ENCODE measurements at regions not wholly inside any gene's neighbourhood (a gene's known extent, or its start where the extent isn't known, plus 50 kb on each side); places are given as distances from the start of the nearest gene placed in this dataset.
"Not testable (repeated sequence)": the region's sequence is repeated elsewhere in the genome, so short reads cannot be mapped to it uniquely, and the experiment has no call there.

GRCh38 chr12:75630091-75630490, 118.7 kb upstream of the KRR1 start:
- DNase-seq (ENCODE audit: extremely low read depth in 1 of 2, low read depth in 1 of 2), result no peak

DNA sequence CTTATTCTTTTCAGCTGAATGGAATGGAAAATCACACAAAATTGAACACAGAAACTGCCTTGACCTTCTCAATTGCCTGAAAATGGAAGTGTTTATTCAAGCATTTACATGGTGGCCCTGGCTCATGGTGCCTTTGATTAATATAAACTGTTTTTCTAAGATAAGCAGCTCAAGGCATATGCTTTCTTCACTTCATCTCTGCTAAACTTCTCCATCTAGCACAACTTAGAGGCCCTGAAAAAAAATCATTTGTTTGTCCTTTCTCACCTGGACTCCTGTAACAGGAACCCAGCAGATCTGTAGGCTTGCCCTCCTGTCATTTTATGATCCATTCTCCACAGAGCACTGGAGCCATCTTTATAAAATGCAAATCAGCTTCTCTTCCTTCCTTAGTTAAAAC, 117.5 kb upstream of the KRR1 start:
- DNase-seq (ENCODE audit: extremely low read depth in 1 of 2, low read depth in 1 of 2), result no peak

DNA sequence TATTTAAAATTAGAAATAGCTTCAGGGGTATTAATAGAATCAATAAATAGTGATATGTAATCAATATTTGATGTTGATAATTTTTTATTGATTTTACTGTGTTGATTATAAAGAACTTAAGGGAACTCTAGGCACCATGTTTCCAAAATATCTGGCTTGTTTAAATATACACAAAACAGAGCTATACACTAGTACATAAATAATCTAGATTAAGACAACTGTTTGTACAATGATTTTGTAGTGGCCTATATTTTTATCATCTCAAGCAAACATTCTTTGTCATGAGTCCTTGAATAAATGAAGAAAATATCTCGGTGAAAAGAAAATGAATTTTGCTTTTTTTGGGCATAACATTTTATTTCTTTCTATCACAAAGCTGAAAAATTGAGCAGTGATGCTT, 117.1 kb upstream of the KRR1 start:
- DNase-seq (ENCODE audit: extremely low read depth in 1 of 2, low read depth in 1 of 2), result no peak

DNA sequence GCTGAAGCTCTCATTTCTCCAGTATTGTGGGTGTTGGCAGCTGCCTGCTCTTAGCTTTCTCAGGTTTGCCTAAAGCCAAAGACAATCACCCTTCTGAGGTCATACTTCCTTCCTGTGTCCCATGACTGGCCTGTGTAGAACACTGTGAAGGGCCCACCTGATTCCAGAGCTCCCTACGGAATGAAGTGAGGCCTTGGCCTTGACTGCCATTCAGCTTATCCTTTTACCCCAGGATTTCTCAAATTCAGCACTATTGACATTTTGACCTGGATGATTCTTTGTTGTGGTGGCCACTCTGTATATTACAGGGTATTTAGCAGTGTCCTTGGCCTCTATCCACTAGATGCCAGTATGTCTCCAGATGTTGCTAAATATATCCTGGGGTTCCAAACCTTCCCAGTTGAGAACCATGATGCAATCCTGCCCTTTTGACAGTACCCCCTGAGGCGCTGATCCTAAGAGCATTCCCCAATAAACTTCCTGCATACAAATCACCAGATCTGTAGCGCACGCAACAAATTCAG, 112.3 kb upstream of the KRR1 start:
- no peak for DNase-seq (ENCODE audit: extremely low read depth in 1 of 2, low read depth in 1 of 2)

GRCh38 chr12:75622492-75622891, 111.1 kb upstream of the KRR1 start:
- no peak for DNase-seq (ENCODE audit: extremely low read depth in 1 of 2, low read depth in 1 of 2)

DNA sequence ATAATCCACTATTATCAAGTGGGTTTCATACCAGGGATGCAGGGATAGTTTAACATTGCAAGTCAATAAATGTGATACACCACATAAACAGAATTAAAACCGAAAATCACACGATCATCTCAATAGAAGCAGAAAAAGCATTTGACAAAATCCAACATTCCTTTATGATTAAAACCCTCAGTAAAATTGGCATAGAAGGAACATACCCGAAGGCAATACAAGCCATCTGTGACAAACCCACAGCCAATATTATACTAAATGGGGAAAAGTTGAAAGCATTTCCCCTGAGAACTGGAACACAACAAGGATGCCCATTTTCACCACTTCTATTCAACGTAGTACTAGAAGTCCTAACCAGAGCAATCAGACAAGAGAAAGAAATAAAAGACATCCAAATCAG, 103.0 kb upstream of the KRR1 start:
- not testable (repeated sequence) for DNase-seq (ENCODE audit: extremely low read depth in 1 of 2, low read depth in 1 of 2)

DNA sequence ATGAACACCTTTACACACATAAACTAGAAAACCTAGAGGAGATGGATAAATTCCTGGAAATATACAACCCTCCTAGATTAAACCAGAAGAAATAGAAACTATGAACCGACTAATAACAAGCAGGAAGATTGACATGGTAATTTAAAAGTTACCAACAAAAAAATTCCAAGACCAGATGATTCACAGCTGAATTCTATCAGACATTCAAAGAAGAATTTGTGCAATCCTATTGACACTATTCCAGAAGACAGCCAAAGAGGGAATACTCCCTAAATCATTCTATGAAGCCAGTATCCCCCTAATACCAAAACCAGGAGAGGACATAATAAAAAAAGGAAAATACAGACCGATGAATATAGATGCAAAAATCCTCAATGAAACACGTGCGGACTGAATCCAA, 102.6 kb upstream of the KRR1 start:
- no peak for DNase-seq (ENCODE audit: extremely low read depth in 1 of 2, low read depth in 1 of 2)

DNA sequence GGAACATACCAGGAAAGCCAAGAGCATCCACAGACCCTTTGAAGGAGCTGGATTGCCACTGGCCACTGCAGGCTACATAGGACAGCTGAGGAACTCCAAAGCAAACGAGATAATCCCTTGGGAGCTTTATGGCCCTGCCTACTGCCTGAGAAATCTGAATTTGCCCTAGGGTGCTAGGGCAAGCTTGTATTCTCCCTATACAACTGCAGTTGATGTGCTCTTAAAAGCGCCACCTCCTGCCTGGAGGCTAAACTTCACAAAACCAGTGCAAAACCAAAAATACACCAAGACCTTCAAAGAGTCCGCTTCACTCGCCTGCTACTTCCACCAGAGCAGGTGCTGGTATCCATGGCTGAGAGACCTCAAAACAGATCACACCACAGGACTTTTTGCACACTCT, 99.6 kb upstream of the KRR1 start:
- no peak for DNase-seq (ENCODE audit: extremely low read depth in 1 of 2, low read depth in 1 of 2)

DNA sequence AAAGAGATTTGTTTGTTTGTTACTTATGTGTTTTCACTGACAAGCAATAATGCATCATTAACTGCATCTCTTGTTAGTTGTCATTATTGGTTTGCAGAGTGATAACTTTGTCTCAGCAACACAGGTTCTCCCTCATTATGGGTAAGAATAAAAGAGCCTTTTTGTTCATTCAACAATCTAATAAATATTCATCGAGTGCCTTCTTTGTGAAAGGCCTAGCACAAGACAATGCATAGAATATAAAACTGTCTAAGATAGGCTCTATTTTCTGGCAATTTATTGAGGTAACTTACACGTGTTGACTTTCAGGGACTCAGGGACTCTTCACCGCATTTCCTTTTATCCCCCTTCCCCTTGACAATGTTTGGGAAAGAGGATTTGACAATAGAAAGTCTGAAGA, 95.5 kb upstream of the KRR1 start:
- no peak for DNase-seq (ENCODE audit: extremely low read depth in 1 of 2, low read depth in 1 of 2)

- DNase-seq (ENCODE audit: extremely low read depth in 1 of 2, low read depth in 1 of 2), result no peak
These were observed 94.7 kb upstream of the KRR1 start for GRCh38 chr12:75606151-75606550.

GRCh38 chr12:75603475-75603874, 92.1 kb upstream of the KRR1 start:
- no peak for DNase-seq (ENCODE audit: extremely low read depth in 1 of 2, low read depth in 1 of 2)

DNA sequence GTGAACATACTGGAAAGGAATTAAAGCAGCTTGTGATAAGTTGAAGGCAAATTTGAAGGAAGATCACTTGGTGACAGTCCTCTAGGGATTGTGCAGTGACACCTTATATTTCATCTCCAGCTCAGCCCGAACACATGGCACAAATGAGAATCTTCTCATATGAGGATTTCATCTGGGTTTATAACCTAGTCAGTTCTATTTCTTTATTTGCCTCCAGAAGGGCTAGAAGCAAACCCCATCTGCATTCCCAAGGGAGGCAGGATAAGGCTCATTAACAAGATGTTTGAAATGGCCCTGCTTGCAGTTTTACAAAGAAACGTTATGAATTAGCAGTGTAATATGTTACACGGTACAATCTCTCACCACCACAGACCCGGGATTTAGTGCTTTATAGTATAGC, 90.7 kb upstream of the KRR1 start:
- DNase-seq (ENCODE audit: extremely low read depth in 1 of 2, low read depth in 1 of 2), result no peak

DNA sequence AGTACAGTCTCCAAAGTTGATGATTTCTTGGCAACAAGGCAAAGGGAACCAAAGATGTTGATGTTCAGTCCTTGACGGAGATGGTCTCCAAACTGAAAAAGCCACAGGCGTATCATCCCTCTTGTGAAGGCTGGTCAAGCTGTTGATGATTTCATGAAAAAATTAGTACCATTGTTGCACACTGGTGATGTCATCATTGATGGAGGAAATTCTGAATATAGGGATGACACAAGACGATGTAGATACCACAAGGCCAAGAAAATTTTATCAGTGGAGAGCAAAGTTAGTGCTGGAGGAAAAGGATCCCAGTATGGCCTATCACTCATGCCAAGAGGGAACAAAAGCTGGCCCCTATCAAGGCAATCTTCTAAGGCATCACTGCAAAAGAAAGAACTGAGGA, 88.7 kb upstream of the KRR1 start:
- no peak for DNase-seq (ENCODE audit: extremely low read depth in 1 of 2, low read depth in 1 of 2)

- DNase-seq (ENCODE audit: extremely low read depth in 1 of 2, low read depth in 1 of 2), result no peak
These were observed 87.7 kb upstream of the KRR1 start for GRCh38 chr12:75599061-75599460.

GRCh38 chr12:75596406-75596805, 85.0 kb upstream of the KRR1 start:
- DNase-seq (ENCODE audit: extremely low read depth in 1 of 2, low read depth in 1 of 2), result no peak

DNA sequence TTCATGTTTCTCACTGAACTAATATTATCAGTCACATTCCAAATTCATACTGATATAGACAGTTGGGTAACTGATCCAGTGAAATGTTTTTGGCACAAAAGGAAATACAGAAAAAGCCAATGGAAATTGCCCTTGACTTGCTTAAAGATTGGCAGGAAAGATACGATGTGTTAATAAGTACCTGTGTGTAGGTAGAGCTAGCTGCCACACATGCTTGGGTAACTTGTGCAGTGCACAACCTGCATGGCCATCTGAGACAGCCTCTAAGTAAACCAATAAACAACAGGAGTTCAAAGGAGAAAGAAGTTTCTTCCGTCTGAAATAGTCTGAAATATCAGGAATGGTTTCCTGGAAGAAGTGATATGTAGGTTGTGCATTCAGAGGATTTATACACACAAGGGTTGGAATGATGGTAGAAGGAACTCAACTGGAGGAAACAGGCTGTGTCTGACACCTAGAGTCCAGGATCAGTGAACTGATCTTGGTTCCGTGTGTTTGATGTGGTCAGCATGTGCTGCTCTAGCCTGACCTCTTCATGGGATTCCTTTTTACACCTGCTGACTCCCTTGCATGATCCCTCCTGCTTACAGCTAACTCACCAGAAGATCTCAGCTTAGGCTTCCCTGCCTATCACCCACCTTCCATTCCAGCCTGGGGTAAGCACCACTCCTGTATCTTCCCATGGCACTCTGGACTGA, 81.4 kb upstream of the KRR1 start:
- DNase-seq (ENCODE audit: extremely low read depth in 1 of 2, low read depth in 1 of 2), result no peak

DNA sequence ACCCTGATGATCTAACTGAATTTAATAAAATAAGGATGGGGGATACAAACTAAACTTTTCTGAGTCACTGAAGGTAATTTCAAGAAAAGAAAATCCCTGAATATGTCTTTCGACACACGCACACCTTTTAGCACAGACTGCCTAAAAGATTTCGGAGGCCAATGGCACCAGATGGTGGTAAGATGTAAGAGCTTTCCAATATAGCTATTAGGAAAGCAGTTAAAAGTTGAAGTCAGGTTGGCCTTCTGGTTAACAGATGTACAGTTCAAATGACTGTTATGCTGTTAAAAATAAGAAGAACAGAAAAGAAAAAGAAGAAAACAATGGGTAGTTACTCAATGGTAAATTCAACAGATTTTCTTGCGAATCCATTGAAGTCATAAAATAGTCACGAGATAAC, 80.7 kb upstream of the KRR1 start:
- DNase-seq (ENCODE audit: extremely low read depth in 1 of 2, low read depth in 1 of 2), result no peak

DNA sequence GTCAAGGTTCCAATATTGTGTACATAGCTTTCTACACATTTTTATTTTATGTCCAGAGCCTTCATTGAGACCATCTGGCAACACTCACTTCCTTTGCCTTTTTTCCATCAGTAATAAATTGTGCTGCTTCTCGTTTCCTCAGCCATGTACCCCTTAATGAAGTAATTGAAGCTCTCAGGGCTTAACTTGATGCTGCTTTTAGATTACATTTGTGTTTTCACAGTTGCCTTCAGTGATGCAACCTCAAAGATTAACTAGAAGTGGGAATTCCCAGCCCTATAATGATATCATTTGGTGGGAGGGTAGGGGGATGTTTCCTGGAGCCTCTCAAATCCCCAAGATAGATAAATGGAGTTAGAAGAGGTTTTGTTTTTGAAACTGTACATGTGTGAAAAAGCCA, 80.2 kb upstream of the KRR1 start:
- no peak for DNase-seq (ENCODE audit: extremely low read depth in 1 of 2, low read depth in 1 of 2)

DNA sequence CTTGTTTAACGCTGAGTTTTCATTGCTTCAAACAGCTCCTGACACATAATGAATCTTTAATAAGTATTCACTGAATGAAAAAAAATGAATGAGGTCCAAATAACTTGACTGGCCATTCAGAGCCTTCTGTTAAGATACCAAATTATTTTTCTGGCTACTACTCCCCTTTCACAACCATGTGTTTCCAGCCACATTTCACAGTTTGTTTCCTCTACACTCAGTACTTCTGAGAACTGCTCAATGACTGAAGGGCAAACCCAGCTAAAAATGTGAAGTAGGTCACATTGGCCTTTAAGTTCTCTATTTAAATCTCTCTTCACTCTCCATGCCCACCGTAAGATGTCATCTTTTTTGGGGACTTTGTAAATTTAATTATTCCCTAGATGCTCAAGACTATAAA, 78.4 kb upstream of the KRR1 start:
- DNase-seq (ENCODE audit: extremely low read depth in 1 of 2, low read depth in 1 of 2), result no peak

DNA sequence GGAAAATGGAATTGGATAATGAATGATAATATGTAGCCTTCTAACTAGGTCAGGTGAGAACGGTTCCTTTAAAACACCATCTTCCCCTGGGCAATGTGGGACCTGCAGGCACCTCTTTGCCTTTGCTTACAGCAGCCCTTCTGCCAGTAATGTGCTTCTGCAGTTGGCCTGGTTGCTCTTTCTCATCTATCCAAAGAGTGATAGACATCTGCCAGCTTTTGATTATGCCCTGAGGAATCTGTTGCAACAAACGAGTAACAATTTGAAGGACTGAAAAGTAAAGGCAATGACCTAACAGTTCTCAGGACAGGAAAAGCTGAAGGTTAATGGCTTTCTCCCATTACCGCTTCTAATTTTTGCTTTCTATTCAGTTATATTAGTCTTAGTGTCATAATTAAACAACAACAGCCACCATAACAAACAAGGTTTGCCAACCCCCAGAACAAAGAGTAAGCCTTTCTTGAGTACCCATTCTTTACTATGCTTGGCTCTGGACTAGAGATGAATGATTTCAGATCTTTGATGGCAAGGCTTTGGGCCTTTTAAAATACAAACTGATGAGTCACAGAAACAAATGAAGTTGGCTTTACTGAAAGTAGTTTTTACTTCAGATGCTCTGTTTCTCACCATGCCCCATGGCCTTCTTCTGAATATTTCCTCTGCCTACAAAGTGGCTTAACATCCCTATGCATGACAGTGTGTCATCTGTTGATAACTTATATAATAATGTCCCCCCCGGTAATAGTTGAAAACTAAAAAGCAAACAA, 76.1 kb upstream of the KRR1 start:
- DNase-seq (ENCODE audit: extremely low read depth in 1 of 2, low read depth in 1 of 2), result no peak

- DNase-seq (ENCODE audit: extremely low read depth in 1 of 2, low read depth in 1 of 2), result no peak
These were observed 73.9 kb upstream of the KRR1 start for GRCh38 chr12:75585330-75585729.

DNA sequence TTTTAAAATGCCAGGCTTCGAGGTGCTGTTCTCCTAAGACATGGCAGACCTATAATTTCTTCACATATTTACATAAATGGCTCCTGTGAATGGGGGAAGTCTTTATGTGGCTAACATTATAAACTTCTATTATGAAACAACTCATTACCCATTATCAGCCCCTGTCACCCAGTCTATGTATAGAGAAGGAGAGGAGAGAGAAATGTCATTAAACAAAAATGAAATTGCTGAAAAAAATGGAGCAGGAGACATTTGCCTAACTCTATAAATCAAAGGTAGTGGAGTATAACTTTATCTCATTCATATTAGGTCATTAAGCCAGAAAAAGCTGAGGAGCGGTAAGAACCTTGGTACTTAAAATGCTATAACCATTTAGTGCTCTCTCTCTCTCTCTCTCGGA, 71.9 kb upstream of the KRR1 start:
- DNase-seq (ENCODE audit: extremely low read depth in 1 of 2, low read depth in 1 of 2), result no peak
